ENCODE measurements at regions not wholly inside any gene's neighbourhood (a gene's known extent, or its start where the extent isn't known, plus 50 kb on each side); places are given as distances from the start of the nearest gene placed in this dataset.
"Not testable (repeated sequence)": the region's sequence is repeated elsewhere in the genome, so short reads cannot be mapped to it uniquely, and the experiment has no call there.

DNA sequence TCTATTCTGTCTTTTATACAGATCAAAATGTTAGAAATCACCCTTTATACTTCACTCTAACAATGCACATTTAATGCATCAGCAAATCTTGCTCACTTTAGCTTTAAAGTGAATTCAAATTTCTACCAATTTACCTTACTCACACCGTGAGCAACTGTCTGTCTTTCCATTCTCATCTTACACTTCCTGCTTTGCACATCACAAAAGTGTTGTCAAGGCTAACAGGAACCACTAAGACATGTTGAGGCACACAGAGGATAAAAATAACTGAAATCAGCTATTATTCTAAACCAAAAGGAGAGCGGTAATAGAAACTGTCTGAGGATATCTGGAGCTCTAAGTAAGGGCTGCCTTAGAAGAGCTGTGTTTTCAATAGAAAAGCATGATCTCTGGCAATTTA lies 519.9 kb downstream of the ZBBX start:
- no peaks in the 10 kb centered on the region for H3K4me1 ChIP-seq (replicated peaks)

GRCh38 chr3:166844329-166844728 lies 535.8 kb downstream of the ZBBX start:
- Histone ChIP-seq H3K27me3 (replicated peaks; ENCODE audit: insufficient read depth) (no peaks in the 10 kb centered on the region), H3K36me3 (no peaks in the 10 kb centered on the region), H3K9me3 (no peaks in the 10 kb centered on the region), H3K4me1 (replicated peaks) (no peaks in the 10 kb centered on the region), H3K4me3 (no peak overlapping the region), H3K27ac (no peak overlapping the region)
- TF ChIP-seq POLR2AphosphoS5 (IDR thresholded peaks at IDR 0.05): no peak
- TF ChIP-seq, protein P1, sequence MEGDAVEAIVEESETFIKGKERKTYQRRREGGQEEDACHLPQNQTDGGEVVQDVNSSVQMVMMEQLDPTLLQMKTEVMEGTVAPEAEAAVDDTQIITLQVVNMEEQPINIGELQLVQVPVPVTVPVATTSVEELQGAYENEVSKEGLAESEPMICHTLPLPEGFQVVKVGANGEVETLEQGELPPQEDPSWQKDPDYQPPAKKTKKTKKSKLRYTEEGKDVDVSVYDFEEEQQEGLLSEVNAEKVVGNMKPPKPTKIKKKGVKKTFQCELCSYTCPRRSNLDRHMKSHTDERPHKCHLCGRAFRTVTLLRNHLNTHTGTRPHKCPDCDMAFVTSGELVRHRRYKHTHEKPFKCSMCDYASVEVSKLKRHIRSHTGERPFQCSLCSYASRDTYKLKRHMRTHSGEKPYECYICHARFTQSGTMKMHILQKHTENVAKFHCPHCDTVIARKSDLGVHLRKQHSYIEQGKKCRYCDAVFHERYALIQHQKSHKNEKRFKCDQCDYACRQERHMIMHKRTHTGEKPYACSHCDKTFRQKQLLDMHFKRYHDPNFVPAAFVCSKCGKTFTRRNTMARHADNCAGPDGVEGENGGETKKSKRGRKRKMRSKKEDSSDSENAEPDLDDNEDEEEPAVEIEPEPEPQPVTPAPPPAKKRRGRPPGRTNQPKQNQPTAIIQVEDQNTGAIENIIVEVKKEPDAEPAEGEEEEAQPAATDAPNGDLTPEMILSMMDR (IDR thresholded peaks at IDR 0.05): no peak
- TF ChIP-seq POLR2A (IDR thresholded peaks at IDR 0.05): no peak
- intact Hi-C loops (cut with DNase I): no loop called here
- DNase-seq (ENCODE audit: low spot score): no peak

More for the DNA sequence above, 519.9 kb downstream of the ZBBX start:
- H3K36me3 ChIP-seq: no peaks in the 10 kb centered on the region
- no peak overlapping the region for H3K4me3 ChIP-seq
- WGBS: 50% methylated on average over 2 of the region's 2 CpGs
- H3K27ac ChIP-seq: no peak overlapping the region
- intact Hi-C loops (cut with DNase I): no loop called here
- H3K27me3 ChIP-seq (replicated peaks; ENCODE audit: insufficient read depth): no peaks in the 10 kb centered on the region
- TF ChIP-seq, protein P1 (IDR thresholded peaks at IDR 0.05): no peak
- TF ChIP-seq POLR2AphosphoS5 (IDR thresholded peaks at IDR 0.05) (no peak), POLR2A (IDR thresholded peaks at IDR 0.05) (no peak)
- H3K9me3 ChIP-seq: no peaks in the 10 kb centered on the region
- DNase-seq (ENCODE audit: low spot score): no peak

DNA sequence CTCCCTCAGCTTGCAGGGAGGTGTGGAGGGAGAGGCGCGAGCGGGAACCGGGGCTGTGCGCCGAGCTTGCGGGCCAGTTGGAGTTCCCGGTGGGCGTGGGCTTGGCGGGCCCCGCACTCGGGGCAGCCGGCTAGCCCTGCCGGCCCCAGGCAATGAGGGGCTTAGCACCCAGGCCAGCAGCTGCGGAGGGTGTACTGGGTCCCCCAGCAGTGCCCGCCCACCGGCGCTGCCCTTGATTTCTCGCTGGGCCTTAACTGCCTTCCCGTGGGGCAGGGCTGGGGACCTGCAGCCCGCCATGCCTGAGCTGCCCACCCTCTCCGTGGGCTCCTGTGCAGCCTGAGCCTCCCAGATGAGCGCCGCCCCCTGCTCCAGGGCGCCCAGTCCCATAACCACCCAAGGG lies 537.3 kb downstream of the ZBBX start:
- H3K9me3 ChIP-seq; intact Hi-C loops (cut with DNase I); H3K27me3 ChIP-seq (replicated peaks; ENCODE audit: insufficient read depth); H3K36me3 ChIP-seq; DNase-seq (ENCODE audit: low spot score); H3K27ac ChIP-seq; H3K4me3 ChIP-seq; H3K4me1 ChIP-seq (replicated peaks): not testable (repeated sequence)
- WGBS: 98% methylated on average over 16 of the region's 25 CpGs

- intact Hi-C loops (cut with DNase I): no loop called here
- no peaks in the 10 kb centered on the region for H3K36me3 ChIP-seq
- WGBS: 84% methylated on average over 4 of the region's 4 CpGs
- no peak for TF ChIP-seq POLR2A (IDR thresholded peaks at IDR 0.05)
- TF ChIP-seq, protein P1 (IDR thresholded peaks at IDR 0.05): peak in 1 of 4 experiments; percentile 12
- no peaks in the 10 kb centered on the region for H3K4me1 ChIP-seq (replicated peaks)
- no peak for DNase-seq (ENCODE audit: low spot score)
- no peaks in the 10 kb centered on the region for H3K9me3 ChIP-seq
- no peak overlapping the region for H3K27ac ChIP-seq
- no peaks in the 10 kb centered on the region for H3K27me3 ChIP-seq (replicated peaks; ENCODE audit: insufficient read depth)
- no peak overlapping the region for H3K4me3 ChIP-seq
Observed at GRCh38 chr3:166837535-166837934, 542.6 kb downstream of the ZBBX start.

DNA sequence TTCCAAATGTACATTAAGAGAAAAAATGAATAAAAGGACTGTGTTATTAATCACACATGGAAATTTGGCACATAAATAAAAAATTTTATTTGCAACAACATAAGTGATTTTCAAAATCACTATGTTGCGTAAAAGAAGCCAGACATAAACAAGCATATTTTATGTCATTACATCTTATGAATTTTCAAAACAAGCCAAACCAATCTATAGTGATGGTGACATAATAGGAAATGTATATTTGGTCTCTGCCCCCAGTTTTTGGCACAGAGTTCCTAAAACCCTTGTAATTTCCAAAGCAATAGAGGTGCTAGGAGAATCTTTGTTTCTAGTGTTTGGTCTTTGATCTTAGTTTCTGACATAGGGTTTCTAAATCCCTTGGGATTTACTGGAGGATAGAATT lies 543.3 kb downstream of the ZBBX start:
- DNase-seq (ENCODE audit: low spot score): no peak
- H3K27me3 ChIP-seq (replicated peaks; ENCODE audit: insufficient read depth): no peaks in the 10 kb centered on the region
- no peaks in the 10 kb centered on the region for H3K9me3 ChIP-seq
- WGBS: 91% methylated on average over 1 of the region's 1 CpG
- no peaks in the 10 kb centered on the region for H3K4me1 ChIP-seq (replicated peaks)
- TF ChIP-seq POLR2A (IDR thresholded peaks at IDR 0.05): no peak
- TF ChIP-seq, protein P1 (IDR thresholded peaks at IDR 0.05): no peak
- no peak for TF ChIP-seq POLR2AphosphoS5 (IDR thresholded peaks at IDR 0.05)
- no peak overlapping the region for H3K4me3 ChIP-seq
- H3K27ac ChIP-seq: no peak overlapping the region
- intact Hi-C loops (cut with DNase I): no loop called here
- H3K36me3 ChIP-seq: no peaks in the 10 kb centered on the region

Data from prostate gland (tissue), 2 donors.